MG63 (cell line): ENCODE measurements at regions not wholly inside any gene's neighbourhood (a gene's known extent, or its start where the extent isn't known, plus 50 kb on each side); places are given as distances from the start of the nearest gene placed in this dataset.

Experiments
- DNase-seq: peaks from one replicate; pipeline ENCODE4 v3.0.0-alpha.2; 2020
- H3K27me3 ChIP-seq: fragments of 250-450 bp; sonication (Bioruptor Pico); 2 replicates; pipeline ENCODE4 v1.5.1; 2020; ENCODE audit warnings: mild to moderate bottlenecking, moderate library complexity
- H3K36me3 ChIP-seq: fragments of 250-450 bp; sonication (Bioruptor Pico); 2 replicates; pipeline ENCODE4 v1.5.1; 2020; ENCODE audit warnings: mild to moderate bottlenecking, moderate library complexity
- H3K4me3 ChIP-seq: fragments of 250-450 bp; sonication (Bioruptor Pico); 2 replicates; pipeline ENCODE4 v1.5.1; 2020; ENCODE audit warnings: mild to moderate bottlenecking, moderate library complexity
- H3K9me3 ChIP-seq: fragments of 250-450 bp; sonication (Bioruptor Pico); 2 replicates; pipeline ENCODE4 v1.5.1; 2020; ENCODE audit warnings: mild to moderate bottlenecking, moderate library complexity

DNA sequence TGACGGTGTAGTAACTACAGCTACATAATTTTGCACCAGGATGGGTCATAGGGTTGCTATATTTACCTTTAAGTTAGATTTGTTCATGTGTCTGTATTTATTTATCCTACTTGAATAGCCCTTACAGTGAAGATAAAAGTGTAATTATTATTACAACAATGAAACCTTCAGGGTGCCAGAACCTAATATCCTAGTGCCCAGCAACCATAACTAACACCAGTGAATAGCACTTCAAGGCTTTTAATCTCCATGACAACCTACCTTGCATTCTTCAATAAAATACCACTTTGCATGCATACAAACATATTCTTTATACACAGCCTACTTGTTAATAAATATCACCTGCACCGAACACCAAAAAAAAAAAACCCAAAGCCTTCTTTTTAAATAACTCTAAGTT lies 58.7 kb upstream of the G2E3 start:
- Histone ChIP-seq H3K27me3 (no peaks in the 10 kb centered on the region), H3K36me3 (no peaks in the 10 kb centered on the region), H3K4me3 (no peak overlapping the region), H3K9me3 (no peaks in the 10 kb centered on the region)
- DNase-seq: no peak

DNA sequence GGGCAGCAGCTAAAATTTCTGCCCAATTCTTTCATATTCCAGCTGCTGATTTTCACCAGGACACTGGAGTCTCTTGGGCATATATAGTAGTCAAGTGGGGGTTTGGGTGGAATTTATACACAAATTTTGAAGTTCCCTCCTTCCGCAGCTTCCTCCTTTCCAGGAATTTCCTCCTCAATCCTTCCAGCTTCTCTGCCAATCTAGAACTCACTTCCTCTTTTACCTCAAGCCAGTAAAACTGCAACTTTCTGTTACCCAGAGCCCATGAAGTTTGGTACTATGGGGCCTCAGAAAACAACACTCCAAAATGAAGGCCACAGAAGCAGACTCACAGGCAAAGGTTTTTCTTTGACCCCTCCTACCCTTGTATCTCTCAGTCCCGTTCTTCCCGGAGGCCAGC lies 51.7 kb upstream of the G2E3 start:
- Histone ChIP-seq H3K36me3 (no peaks in the 10 kb centered on the region), H3K4me3 (no peak overlapping the region), H3K27me3 (no peaks in the 10 kb centered on the region), H3K9me3 (no peaks in the 10 kb centered on the region)
- no peak for DNase-seq
